Panc1 (cell line): ENCODE measurements at regions not wholly inside any gene's neighbourhood (a gene's known extent, or its start where the extent isn't known, plus 50 kb on each side); places are given as distances from the start of the nearest gene placed in this dataset.

Experiments used
- CTCF ChIP-seq: fragments of 450-650 bp; IDR thresholded peaks from 2 replicates; pipeline ENCODE4 v1.5.1; 2017; ENCODE audit warnings: mild to moderate bottlenecking
- POLR2AphosphoS5 ChIP-seq: IDR thresholded peaks from 2 replicates; pipeline ENCODE4 v1.6.1; 2012; ENCODE audit warnings: mild to moderate bottlenecking, low read depth, low read length, moderate library complexity
- REST ChIP-seq, 2 experiments: IDR thresholded peaks; 2 replicates each; pipeline ENCODE4 v1.6.1; 2011 to 2012; ENCODE audit warnings: low read depth in 2 of 2, control low read depth in 1 of 2, low read length in 1 of 2, mild to moderate bottlenecking in 1 of 2, moderate library complexity in 1 of 2; ENCODE audit not compliant: insufficient read depth in 1 of 2

- TF ChIP-seq POLR2AphosphoS5 (no peak), CTCF (no peak), REST (IDR thresholded peaks at IDR 0.05; ENCODE audit: insufficient read depth in 1 of 2, low read depth in 2 of 2, low read length in 1 of 2) (no peak)
Measured at GRCh38 chr13:71149498-71150363, 717.3 kb downstream of the DACH1 start.
